ENCODE measurements at regions not wholly inside any gene's neighbourhood (a gene's known extent, or its start where the extent isn't known, plus 50 kb on each side); places are given as distances from the start of the nearest gene placed in this dataset.
A peak's percentile ranks its signal among the peaks of the same experiment; 100 is the strongest.

DNA sequence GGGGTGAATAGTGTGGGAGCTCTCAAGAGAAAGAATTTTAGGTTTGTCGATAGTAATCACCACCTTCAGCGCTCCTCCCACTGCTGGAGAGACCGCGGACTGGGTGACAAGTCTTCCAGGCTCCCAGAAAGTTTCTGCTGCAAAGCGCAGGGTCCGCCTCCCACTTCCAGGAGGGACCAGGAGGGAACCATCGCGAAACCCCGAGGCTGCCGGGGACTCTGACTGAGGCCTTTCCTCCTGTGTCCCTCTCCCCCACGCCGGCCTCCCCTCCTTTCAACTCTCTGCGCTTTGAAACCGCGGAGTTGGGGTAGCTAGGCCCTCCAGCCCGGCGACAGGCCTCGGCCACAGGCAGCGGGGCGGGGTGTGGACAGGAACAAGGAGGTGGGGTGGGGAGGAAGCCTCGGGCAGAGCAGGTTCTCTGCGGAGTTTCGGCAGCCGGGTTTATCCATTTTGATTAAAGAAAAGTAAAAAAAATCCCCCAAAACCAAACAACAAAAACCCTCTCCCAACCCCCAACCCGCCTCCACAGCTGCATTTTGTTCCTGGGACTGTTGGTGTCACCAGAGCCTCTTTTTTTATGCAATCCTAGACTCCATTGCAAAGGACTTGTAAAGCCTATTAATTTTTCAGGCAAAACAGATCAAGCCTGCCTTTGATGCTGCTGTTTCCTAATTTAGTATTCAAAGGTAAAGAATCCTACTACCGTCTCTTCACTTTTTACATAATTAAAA, 157.2 kb downstream of the TM9SF2 start:
- peak; percentile 23 for DNase-seq

DNA sequence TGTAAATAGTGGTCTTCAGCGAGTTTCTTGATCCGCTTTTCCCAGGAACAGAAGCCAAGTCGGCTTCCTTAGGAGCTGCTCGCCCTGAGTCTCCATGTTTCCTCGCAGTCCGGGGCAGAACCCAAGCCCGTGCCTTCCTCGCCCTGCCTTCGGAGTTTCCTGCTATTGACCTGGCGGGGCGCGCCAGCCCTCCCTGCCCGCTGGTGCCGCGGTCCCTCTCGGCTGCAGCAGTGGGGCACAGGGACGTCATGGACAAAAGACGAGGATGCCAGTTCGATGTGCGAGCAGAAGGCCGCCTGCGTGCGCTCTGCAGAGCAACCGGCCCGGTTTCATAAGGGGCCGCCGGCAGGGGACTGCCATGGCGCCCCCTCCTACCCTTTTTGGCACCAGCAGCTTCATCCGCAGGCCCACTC, 156.6 kb downstream of the TM9SF2 start:
- peak in 1 of 2 donors; percentile 7 for DNase-seq

DNA sequence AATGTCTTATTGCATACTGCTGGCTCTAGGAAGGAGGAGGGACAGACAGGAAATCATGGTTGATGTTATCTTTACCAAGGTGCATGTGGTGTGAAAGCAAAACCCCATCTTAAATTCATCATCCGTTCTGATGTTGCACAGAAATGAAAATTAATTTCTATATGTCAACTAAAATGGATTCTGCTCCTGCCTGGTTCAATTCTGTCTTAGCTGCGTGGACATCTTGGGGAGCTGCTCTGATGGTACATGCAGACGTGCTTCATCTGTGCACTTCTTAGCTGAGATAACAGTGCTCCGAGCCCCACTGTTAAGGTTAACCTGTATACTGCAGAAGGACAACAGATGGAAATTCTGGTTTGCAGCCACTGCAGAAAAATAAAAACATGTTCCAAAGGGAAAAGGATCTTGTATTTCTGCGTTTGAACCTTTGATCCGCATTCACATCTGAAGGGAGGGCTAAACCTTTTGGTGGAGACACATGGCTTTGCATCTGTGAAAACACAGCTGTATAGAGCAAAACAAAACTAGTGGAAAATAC, 155.6 kb downstream of the TM9SF2 start:
- DNase-seq, result no peak

DNA sequence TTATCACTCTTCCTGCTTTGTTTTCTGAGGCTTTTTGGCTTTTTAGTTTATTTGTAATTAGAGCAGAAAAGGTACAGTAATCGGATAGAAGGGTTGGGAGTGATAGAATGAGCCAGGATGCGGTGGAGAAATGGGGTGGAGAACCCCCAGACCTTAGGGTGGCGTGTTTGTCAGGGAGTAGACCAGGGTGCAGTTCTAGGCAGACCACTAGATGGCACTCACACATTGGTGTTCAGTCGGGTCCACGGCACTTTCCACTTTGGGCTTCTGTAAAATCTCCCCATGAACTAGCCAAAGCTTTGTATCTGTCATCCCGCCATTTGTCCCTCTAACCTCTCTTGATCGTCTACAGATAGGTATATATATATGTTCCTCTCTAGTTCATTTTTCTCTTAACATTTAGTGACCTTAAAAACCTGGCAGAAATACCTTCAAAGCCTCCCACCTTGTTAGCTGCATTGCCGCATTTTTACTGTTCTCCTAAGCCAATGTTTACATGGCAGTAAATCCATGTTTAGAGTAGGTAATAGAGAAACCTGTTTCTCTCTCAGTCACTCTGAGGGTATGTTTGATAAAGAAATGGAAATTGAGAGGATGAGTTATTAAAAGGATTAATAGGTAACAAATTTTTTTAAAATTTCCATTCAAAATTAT, 154.9 kb downstream of the TM9SF2 start:
- peak; percentile 80 to 85 for DNase-seq

DNA sequence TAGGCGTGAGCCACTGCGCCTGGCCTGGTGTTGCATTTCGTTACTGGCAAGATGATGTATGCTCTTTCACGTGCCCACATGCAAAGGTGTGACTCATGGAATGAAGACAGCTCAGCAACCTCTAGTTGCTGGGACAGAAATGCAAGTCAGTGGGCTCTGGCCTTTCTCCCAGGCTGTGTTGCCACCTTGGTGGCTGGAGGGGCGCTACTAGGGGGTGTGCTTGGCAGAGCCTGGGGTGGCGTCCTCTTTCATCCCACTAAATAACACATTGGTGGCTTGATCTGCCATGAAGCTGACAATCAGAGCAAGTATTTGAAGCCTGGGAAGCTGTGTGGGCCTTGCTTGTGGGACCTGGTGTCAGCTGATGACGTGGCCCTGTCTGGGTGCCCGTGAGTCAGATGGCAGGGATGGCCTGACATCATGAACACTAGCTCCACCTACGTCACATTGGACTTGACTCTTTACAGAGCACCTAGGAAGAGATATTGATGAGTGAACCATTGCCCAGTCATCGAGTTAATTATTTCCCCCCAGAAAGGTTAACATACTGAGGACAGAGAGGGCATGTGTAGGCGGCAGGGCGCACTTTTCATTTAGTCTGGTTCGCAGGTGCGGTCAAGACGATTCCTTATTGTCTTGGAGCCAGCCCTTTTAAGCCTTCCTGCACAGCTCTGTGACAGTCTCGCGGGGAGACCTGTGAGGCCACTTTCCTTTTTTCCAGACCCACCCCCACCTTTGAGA, 154.2 kb downstream of the TM9SF2 start:
- DNase-seq, result peak in 1 of 2 donors; percentile 35

DNA sequence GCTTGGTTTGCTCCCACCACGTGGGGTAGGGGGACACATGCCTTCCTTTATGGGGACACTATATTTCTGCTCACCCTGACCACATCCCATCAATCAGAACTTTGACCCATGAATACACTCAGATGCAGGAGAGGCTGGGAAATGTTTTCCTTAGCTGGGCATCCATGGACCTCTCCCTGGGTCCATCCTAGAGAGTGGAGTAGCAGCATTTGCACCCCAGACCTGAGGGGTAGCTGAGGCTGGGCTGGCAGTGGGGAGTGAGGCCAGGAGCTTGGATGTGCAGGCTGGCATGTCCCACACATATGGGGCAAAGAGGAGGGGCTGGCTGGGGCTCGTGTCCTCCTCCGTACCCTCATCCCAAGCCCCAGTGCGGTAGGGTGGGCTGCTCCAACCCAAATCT, 152.8 kb downstream of the TM9SF2 start:
- DNase-seq, result no peak

DNA sequence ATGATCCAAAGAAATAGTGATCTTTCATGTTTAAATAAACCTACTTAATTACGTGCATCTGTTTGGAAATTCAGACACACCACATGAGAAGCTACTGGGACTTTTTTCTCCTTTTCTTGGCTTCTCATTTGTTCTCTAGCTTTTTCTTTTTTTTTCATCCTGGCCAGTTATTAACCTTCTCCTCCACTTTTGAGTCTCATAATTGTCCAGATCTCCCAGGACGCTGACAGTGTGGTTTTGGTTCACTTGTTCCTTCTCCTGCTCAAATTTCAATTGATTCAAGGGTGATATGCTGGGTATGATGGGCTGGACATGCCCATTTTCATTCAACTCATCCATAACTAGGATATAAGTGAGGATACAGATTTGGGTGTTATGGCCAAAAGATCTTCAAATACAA, 152.3 kb downstream of the TM9SF2 start:
- no peak for DNase-seq

DNA sequence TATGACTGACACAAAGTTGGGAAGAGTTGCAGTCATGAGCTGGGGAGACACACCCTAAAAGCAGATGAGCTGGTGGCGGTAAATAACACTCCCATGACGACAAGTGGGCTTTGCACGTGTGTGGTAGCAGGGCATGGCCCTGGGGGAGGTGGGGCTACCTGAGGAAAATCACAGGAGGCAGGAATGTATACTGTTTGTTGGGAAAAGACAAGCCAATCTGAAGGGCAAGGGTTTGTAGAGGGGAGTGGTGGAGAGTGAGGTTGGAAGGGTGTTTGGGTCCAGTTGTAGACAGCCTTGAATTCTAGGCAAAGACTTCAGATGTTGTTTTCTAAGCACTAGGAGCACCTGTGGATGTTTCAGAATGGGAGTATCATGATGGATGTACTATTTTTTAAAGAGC, 151.6 kb downstream of the TM9SF2 start:
- no peak for DNase-seq

DNA sequence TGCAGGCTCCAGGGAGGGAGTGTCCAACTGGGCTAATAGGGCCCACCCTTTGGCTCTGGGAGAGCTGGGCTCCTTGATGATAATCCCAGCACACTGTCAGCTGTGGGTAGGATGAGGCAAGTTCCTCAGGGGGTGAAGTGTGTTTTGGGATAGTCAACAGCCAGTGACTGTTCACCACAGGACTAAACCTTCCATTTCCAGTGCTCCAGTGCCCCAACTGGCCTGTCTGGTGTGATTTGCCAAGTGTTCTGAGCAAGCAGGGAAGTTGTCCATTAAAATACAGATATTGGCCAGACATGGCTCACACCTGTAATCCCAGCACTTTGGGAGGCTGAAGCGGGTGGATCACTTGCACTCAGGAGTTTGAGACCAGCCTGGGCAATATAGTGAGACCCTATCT, 150.9 kb downstream of the TM9SF2 start:
- DNase-seq, result no peak

DNA sequence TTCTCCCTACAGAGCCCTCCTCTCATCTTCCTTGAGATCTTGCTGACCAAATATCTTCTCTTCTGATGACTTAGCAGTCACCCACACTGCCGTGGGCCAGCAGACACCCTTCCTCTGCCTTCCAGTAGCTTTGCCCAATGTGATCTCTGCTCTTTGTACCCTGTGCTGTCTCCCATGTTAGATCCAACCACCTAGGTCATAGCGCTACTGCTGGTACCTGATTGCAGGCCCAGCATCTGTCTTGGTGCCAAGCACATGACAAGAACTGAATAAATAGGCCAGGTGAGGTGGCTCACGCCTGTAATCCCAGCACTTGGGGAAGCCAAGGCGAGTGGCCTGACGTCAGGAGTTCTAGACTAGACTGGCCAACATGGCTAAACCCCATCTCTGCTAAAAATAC, 149.7 kb downstream of the TM9SF2 start:
- no peak for DNase-seq

DNA sequence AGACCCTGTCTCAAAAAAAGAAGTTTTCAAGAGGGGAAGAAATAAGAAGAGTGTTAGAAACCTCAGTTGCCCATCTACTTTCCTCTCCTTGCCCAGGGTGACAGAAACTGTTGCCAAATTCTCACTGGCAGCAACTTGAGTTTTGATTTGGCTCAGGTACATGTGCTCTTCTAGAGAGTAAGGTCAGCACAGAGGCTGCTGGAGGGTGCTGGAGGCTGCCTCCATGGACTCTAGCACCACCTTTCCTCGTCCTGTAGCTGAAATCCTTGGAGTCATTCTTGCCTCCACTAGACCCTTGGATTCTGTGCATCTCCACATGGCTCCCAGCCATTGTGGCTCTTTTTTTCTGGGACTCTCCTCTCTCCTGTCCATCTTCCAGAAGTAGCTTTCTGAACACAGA, 149.1 kb downstream of the TM9SF2 start:
- DNase-seq, result no peak

DNA sequence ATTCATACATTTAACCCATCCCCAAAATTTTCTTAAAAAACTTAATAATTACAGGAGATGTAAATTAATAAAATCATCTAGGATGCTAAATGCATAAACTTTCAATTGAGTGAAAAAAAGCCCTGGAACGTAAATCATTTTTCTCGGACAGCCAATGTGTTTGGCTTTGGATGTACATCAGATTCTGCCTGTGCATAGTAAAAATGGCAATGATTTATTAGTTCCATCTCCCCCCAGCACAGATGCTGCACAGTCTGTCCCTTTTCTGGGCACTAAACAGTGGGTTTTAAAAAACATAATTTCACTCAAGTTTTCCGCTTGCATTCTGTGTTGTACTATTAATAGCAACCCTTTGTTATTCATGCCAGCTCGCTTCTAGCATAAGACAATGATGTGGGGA, 147.7 kb downstream of the TM9SF2 start:
- no peak for DNase-seq

DNA sequence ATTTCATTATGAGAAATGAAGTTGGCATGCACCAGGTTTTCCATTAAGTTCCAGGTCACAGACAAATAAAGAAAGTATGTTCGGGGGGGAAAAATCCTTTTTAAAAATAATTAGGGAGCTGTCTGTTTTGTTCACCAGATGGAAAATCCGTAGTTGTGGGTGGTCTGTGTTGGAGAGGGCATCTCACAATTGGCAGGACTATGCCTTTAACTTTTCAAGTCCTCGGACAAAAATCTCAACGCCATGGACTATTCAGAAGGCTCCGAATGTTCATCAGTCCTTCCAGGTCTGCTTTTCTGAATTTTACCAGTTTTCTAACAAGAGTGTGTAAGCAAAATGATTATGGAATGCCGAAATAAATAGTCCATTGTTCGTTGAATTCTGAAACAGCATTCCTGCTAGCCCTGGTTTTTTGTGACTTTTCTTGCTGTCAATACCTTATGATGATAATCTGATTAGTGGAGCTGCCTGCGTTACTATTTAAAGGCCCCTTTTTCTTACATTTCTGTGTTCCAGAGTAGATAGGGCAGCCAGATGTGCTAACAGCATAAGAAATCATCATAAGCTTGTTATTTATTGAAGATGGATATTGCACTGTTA, 146.9 kb downstream of the TM9SF2 start:
- DNase-seq, result no peak

DNA sequence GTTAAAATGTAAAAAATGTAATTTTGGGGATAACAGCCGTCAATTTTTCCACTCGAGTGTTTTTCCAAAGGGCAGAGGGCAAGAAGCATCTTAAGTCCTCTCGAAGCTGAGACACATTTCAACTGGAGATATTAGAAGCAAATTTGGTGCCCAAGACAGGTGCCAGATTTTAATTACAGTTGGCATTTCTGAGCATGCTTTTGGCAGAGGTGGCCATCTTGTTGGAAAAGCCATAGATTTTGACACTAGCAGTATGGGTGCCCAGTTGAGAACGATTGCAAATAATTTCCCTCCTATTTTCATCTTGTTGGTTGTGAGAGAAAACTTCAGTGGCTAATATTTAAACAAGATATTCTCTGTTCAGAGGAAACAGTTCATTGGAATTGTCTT, 146.3 kb downstream of the TM9SF2 start:
- DNase-seq, result no peak

DNA sequence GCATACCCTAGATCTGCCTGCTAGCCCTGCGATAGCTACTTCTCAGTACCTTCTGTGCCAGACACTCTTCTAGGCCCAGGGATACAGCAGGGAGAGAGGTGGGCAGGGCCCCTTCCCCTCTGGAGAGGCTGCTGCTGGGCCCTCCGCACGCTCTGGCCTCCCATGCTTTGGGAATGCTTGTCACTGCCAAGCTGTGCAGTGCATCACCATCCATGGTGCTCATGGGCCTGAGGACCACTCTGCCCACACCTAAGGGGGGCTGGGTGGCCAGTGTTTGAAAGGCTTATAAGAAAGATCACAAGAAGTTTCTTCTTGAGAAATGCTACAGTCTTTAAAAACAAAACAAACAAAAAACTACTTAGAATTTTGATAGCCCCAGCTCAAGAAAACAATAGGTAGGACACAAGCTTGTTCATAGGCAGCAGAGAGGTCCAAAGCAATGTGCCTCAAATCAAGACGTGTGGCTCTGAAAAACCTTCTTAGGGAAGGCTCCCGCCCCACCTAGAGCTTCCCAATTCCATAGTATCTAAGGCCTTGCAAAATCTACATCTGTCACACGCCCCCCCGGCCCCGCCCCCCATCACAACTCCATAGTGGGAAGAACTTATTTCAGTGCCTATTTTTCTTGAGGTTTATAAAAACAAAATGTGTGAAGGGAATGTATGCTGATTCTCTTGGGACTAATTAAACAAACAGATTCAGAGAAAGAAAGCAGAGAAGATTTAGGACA, 145.8 kb downstream of the TM9SF2 start:
- DNase-seq, result no peak

DNA sequence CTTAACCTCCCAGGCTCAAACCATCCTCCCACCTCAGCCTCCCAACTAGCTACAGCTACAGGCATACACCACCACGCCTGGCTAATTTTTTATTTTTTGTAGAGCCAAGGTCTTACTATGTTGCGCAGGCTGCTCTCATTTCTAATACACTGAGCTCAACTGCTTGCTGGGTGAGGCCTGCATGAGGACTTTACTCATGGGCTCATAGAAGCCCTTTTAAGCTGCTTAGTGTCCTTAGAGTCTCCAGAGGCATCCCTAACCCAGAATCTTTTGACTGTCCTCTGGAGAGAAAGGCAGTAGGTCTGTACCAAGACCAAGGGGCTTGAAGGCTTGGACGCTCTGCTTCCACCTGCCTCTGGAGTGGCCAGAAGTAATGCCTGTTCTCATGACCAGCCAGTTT, 141.6 kb downstream of the TM9SF2 start:
- no peak for DNase-seq

DNA sequence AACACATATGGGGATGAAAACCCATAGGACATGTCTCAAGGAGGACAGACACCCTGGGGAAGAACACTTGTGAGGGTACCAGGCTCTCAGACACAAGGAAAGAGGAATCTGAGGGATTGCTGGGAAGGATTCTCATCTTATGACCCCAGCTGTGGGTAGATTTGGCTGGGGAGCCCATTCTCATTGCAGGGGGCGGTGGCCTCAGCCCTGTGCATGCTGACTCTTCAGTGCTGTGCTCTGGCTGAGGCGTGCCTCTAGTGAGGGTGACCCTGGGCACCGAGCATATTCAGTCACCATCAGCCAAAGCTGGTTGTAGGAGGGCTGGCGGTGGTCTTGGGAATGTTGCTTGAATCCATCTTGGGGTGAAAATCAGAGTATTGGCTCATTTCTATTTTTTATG, 140.7 kb downstream of the TM9SF2 start:
- DNase-seq, result no peak

DNA sequence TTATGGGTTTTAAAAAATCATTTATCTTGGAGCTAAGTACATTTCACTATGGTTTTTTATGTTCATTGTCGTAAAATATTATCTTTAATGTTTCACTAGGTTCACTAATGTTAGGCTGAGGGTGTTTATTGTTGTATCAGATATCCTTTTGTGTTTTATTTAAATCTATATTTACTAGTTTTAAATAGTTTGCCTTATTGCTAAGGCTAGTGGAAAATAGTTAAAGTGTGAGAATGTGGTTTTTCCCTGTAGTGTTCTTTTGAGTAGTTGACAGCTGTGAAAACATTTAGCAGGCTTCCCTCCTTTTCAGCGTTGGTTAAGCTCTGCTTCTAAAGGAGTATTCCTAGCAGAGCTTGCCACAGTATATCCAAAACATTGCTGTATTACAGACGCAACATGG, 139.0 kb downstream of the TM9SF2 start:
- DNase-seq, result no peak

DNA sequence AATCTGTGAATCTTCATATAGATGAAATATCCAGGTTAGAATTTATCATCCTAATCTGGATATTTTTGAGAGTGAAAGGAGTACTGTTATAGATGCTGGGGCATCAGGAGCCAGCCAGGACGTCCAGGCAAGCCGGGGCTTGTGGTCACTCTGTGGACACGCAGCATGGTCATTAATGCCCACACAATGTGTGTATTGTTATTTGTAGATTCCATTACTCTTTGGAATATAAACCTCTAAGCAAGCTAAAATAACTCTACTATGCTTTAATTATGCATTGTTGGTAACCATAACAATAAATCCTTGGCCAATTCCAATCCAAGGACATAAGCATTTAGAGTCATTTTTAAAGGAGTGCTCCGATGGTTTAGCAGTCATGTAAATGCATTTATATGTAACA, 137.9 kb downstream of the TM9SF2 start:
- no peak for DNase-seq

DNA sequence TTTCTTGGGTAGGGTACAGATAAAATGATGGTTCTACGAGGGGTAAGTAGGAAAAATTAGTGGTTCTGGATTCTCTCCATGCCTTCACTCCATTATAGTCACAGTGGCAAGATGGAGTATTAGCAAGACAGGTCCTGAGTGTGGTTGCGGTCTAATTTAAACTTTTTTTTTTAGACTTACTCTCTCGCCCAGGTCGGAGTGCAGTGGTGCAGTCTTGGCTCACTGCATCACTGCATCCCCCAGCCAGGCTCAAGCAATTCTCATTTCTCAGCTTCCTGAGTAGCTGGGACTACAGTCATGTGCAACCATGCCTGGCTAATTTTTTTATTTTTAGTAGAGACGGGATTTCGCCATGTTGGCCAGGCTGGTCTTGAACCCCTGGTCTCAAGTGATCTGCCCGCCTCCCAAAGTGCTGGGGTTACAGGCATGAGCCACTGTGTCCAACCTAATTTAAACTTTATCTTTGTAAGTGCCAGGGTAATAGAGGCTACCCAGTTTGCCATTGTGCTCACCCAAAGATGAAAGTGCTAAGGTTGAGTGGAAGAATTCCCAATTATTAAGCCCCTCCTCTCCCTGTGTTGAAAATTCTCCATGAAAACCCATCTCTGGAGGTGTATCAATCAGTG, 135.6 kb downstream of the TM9SF2 start:
- no peak for DNase-seq

DNA sequence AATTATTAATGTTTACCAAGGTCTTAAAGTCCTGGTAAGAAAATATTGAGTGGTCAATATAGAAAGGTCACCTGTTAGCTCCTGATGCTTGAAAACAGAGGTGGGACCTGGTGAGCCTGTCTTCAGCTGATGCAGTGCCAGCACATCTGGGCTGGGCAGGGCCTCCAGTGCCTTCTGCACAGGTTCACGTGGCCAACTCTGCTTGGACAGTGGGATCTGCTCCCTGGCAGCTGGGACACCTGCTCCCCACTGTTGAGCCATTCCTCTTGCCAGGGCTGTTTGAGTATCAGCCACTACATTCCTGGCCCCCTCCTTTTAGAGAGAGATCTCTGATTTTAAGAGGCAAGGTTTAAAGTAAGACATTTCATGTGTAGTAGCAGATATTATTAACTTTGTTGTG, 135.0 kb downstream of the TM9SF2 start:
- DNase-seq, result no peak

DNA sequence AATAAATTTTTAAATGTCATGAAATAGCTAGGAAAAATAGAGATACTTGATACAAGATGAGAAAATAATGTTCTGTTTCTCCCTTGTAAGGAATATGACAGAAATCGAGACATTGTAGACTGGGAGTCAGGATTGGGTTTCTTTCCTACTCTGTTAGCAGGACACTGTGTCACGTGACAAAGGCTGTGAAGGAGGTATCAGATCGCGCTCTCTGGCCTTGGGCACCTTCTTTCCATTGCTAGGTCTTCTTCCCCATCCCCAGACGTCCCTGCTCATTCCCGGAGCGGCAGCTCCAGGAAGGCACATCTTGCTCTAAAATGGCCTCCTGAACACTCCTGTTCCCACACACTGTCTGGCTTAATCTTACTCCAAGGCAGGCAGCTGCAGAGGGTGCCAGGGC, 133.4 kb downstream of the TM9SF2 start:
- no peak for DNase-seq

Data from stimulated activated CD4-positive, alpha-beta T cell treated with anti-CD3 and anti-CD28 coated beads, Interleukin-2, amount 100 ng/mL, for 48 hours (primary cell).